Body of pancreas (tissue), 1 donor: ENCODE measurements at regions not wholly inside any gene's neighbourhood (a gene's known extent, or its start where the extent isn't known, plus 50 kb on each side); places are given as distances from the start of the nearest gene placed in this dataset. TPM values are rescaled to one million over a fixed set of nuclear protein-coding genes. Genes with fewer than 3 reads are reported as not detected.

ENCODE experiments used
- small RNA-seq: library from RNA; depleted of rRNA; stranded (forward); fragments of <200 nt; gene quantifications from one replicate; pipeline ENCODE3, GENCODE V24; 2016

Small RNA genes lying in the stretch of these regions (small RNA-seq; reads per million reads assigned to genes)
- gene AC106712.1 (not detected), gene RF00019 (not detected)
